GM18499 (cell line): ENCODE measurements at regions not wholly inside any gene's neighbourhood (a gene's known extent, or its start where the extent isn't known, plus 50 kb on each side); places are given as distances from the start of the nearest gene placed in this dataset.

Experiments
- ATAC-seq: cut with Tn5 transposase; IDR thresholded peaks from one replicate; pipeline ENCODE4 v1.9.1; 2021; ENCODE audit warnings: moderate number of reproducible peaks; ENCODE audit not compliant: insufficient read depth, unreplicated experiment

DNA sequence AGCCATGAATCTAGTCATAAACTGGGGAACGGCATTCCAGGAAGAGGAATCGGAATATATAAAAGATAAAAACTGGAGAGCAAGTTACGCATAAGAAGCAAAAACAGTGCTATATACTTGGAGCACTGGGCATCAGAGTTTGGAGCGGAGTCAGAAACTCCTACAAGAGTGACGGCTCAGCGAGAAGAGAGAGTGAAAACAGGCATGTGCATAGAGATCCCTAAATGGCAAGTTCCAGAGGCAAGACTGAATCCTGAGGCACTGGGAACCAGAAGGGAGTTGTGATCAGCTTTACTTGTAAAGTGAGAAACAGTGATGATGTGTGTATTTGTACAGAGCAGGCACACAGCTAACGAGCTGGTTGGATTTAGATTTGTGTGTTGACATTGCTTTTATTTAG is 514.4 kb upstream of the TNC start:
- no peak for ATAC-seq

DNA sequence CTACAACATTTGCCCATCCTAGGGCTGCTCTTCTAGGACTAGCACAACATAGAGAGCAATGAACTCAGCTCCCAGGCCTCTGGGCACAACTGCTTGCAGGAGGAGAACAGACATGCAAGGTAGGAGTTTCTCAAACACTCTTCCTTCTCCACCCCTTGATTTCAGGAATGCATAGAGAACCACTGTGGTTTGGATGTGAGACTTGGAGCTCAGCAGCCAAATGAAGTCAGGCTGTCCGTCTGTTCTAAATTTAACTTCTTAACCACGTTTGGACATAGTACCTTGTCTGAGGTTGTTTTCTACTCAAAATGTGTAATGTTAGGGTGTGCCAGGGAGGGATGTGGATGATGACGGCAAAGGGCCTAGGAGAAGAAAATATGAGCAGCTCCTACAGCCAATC is 515.1 kb upstream of the TNC start:
- no peak for ATAC-seq

DNA sequence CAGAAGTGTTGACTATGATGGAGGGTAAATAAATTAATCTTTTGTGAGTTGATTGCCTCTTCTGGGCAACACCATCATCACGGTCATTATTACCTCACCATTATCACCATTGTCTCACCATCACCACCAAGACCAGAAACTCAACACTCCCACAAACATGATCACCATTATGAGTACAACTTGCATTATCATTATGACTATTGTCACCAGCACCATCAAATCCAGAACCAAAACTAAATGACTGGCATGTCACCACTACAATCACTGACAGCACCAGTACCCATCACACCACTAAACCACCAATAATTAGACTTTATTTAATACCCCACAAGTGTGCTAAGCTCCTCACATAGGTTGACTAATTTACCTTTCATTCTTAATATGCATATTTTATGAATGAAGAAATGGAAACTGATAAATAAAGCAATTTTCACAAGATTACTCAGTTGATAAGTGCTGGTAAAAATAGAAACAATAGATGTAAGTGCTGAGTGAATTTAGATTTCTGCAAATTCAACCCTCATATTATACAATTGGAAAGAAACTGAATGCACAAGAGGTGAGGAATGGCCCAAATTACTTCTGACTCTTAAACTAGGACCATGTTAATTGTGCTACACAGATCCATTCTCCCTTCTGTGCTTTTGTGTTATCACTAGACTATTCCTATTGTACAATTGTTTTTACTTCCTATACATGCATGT is 517.8 kb upstream of the PAPPA start:
- ATAC-seq = no peak

DNA sequence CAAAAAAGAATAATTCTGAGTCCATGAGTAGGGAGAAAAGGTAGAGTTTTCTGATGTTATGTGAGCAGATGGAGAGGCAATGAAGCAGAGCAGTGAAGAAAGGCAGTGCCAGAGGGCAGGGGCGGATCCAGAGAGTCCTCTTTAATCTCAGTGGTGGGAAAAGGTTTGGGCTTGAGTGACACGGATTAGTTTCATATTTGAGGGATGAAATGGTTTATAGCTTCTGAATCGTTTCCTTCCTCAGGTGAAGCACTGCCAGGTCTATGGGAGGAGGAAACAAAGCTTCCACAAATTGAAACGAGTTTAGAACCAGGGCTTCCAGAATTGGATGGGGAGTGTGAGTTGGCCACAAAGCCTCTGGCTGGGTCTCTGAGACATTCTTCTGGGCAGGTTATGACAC is 517.0 kb upstream of the PAPPA start:
- ATAC-seq = no peak

DNA sequence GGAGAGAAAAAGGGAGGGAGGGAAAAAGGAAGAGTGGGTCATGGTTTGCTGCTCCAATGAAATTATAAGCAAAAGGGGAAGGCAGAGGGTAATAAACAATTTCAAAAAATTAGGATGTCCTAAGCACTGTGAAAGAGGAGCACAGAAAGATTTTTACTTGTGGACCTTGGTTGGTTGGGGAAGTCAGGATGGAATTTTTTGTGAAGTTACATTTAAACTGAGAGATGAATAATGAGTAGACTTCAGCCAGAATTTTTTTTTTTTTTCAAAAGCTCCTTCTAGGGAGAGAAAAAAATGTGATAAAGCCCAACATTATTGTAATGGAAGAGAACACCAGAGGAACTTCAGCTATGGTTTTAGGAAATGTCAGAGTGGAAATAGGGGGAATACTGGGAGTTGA is 515.9 kb upstream of the PAPPA start:
- ATAC-seq = no peak

DNA sequence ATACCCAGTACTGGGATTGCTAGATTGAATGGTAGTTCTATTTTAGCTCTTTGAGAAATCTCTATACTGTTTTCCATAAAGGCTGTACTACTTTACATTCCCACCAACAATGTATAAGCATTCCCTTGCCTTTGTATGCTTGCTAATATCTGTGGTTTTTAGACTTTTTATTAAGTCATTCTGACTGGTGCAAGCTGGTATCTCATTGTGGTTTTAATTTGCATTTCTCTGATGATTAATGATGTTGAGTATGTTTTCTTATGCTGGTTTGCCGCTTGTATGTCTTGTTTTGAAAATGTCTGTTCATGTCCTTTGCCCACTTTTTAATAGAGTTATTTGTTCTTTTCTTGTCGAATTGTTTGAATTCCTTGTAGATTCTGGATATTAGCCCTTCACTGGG is 512.7 kb upstream of the PAPPA start:
- no peak for ATAC-seq

DNA sequence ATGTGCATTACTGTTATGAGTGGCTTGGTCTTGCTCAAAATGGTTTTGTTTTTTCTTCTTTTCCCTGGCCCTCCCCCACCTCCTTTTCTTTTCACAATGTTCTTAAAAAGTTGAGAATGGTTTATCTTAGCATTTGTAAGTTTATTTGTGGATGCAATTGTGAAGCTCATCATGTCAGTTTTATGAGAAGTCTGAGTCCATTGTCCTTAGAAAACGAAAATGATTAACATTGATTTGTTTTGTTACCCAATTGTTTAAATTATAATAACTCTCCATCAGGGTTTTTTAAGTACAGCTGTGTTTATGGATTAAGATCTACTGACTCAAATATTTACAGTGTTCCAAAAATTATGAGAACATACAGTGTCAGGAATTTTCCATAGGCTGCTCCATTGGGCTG is 511.3 kb upstream of the PAPPA start:
- no peak for ATAC-seq

DNA sequence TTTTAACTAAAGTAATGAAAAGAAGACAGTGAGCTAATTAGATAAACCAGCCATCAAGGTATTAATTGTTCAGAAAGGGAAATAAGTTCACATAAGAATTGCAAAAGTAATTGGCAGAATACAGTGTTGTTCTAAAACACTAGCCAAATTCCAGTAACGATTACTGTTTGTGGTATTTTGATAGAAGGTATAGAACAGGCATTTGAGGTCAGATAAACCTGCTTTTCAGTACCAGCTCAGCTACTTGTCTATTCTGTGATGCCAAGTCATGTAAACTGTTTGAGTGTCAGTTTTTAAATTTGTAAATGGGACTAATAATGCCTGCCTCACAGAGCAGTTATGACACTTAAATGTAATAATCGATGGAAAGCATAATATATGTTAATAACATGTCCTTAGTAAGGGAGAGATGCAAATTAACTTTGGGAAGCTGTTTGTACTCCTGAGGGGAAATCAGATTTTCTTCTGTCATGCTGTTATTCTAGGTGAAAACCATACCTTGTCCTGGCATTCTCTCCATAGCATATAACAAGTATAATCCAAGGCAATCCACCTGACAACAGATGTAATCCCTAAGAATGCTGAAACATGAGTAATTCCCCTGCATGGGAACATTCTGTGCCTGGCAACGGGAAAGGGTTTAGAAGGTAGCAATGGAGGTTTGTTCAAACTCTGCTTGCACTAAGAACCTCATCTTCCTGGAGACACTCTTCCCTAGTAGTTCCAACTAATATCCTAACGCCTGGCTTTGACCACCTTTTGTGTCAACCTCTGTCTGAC is 509.5 kb upstream of the PAPPA start:
- no peak for ATAC-seq

DNA sequence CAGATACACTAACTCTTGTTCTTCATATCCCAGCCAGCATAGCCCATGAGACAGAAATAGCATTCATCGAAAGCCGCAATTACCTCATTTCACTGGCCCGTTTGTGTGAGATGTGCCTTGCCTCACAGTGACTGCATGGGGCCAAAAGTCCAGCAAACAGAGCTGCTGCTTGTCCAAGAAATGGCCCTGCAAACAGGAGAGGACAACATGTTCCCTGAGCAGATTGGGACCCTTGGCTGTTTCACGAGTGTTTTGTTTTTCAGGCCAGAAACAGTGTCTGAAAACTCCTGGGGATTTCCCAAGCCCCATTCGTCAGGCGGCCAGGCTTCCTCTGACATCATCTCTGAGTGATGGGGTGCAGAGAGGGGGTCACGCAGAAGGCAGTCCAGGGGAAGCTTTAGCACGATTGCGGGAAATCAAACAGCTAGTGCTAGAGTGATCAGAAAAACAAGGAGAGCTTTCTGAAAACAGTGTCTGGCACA is 503.6 kb upstream of the PAPPA start:
- no peak for ATAC-seq

DNA sequence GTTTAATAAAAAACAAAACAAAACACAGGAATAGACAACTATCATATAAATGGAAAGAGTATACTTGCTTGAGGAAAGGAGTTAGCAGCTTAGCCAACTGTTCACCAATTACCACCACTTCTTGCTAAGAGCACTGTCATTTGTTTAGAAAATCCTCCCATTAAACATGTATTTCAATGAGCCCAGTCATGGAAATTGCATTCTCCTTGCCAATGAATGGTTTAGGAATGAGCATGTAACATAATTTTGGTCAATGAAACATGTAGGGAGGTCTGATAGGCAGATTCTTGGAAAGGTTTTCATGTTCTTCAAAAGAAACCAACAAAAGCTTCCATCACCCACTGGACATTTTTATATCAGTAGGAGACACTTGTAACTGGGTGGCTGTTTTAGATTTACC is 502.8 kb upstream of the PAPPA start:
- ATAC-seq = no peak

DNA sequence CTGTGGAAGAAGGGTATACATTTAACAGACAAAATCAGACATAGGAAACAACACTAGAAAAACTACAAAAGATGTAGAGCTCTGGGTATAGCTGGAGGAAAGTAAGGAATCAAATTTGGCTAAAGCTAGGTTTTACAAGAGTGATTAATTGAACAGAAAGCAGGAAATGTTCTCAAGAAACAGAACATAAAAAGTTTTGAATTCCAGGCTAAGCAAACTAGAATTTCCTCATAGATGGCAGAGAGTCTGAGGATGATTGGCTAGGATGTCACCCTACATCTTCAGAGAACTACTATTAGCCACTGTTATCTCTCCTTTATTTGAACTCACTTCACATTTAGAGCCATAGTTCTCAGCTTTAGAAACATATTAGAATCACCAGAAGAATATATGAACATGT is 502.1 kb upstream of the PAPPA start:
- no peak for ATAC-seq

DNA sequence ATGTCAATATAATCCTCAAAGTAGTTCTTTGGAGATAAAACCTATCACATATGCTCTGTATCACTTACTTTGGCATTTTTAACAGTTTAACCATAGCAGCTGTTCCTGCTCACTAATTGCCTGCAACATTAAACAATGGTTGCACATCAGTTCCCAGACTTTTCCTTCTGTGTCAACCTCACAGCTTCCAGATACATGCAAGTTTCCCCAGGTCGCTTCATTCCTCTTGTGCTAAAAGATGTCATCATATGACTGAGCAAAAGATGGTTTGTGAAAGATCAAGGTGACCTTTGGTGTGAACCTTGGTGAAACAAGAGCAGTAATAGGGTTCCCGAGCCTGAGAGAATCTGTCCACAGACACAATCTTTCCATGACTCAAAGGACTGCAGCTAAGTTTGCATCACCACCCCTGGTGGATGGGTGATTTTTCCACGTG is 500.4 kb upstream of the PAPPA start:
- ATAC-seq = no peak

DNA sequence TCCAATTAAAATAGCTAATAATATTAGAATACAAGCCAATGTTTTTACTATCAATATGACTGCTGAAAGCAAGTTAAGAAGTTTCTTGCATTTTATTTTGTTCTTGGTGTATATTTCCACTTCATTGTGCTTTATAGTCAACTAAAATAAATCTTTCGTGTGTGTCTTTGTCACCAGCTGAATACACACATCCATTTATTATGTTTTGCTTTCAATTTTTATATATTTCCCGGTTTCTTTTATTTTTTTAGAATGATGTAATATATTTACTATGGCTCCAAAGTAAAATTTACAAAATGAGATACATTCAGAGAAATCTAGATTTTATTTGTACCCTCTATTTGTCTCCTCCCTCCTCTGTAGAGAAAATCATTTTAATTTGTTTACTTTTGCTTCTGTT is 495.9 kb upstream of the PAPPA start:
- no peak for ATAC-seq

DNA sequence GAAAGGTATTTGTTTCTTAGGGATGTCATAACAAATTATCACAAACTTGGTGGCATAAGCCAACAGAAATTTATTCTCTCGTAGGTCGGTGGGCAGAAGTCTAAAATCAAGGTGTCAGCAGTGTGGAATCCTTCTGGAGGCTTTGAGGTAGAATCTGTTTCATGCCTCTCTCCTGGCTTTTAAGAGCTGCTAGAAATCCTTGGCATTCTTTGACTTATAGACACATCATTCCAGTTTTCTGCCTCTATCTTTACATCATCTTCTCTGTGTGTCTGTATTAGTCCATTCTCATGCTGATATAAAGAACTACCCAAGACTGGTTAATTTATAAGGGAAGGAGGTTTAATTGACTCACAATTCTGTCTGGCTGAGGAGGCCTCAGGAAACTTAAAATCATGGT is 488.1 kb upstream of the PAPPA start:
- no peak for ATAC-seq

DNA sequence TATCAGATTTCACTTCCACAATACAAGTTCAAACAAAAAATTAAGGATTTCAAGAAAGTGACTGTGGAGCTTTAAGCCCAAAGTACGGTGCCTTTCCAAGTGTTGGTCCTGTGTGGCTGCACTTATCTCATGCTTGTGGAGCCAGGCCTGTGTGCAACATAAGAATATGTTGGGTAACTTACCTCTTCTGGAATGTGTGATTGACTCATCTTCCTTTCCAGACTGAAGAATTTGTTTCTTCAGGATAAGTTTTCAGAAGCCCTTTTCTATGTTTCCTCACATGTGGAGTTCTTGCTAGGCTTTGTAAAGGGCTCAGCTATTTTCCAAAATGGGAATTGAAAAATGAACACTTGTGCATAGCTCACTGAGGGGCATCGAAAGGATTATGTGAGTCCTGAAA is 485.1 kb upstream of the PAPPA start:
- ATAC-seq = no peak

DNA sequence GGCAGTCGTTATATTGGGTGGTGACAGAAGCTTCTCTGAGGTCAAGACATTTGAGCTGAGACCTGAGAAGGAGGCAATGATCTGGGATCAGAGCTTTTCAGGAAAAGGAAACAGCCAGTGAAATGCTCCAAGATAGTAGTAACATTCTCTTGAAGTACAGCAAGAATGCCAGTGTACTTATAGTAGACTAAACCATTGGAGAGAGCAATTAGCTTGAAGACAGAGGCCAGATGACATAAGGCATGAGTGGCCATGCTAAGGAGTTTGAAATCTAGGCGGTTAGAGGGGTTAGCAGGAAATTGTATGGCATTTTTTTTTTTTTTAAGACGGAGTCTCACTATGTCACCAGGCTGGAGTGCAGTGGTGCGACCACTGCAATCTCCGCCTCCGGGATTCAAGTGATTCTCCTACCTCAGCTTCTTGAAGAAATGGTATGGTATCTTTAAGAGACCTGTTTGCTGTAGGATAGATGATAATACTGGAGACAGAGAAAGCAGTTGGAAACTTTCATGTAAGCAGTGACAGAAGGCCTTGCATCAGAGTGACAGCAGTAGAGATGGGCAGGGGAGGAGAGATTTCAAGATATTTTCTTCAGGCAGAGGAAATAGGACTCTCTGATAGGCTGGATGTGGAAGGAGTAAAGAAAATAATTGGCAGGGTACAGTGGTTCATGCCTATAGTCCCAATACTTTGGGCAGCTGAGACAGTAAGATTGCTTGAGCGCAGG is 482.2 kb upstream of the PAPPA start:
- no peak for ATAC-seq

DNA sequence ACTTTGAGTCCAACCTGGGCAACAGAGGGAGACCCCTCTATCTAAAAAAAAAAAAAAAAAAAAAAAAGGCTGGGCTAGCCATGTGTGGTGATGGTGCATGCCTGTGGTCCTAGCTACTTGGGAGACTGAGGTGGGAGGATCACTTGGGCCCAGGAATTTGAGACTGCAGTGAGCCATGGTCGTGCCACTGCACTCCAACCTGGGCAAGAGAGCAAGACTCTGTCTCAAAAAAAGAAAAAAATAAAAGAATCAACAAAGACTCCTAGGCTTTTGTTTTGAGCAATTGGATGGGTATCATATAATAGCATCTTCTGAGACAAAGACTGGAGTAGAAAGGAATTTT is 481.7 kb upstream of the PAPPA start:
- ATAC-seq = no peak

DNA sequence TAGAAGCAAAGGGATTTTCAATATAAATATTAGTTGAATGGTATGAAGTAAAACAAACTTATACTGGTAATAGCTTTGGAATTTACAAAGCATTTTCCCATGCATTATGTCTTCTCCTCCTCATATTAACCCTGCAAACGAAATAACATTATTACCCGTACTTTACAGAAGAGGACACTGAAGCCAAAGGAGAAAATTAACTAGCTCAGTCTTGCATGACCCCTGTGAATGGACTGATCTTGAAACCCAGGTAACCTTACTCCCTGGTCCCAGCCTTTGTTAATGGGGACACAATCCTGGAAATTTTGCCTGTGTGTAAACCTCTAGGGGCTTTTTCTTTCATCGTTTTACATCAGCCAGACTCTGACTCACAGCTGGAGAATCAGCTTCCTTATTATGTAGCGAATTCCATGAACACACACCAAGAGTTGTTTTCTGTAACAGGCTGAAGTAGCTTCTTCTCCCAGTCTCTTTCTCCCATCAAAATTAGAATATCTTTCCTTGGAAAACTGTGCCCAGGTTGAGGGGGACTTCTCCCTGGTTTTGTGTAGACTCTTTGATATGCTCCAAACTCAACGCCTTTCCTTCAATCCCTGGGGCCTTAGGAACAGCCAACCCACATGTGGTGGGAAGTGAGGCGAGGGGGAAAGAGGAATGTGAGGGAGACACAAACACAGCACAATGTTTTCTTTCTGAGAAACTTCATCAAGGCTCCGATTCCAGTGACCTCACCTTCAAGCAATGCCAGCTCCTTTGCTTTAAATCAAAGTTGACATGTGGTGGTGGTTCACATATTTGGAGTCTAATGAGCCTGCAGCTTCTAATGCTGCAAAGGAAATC is 480.9 kb upstream of the PAPPA start:
- no peak for ATAC-seq

DNA sequence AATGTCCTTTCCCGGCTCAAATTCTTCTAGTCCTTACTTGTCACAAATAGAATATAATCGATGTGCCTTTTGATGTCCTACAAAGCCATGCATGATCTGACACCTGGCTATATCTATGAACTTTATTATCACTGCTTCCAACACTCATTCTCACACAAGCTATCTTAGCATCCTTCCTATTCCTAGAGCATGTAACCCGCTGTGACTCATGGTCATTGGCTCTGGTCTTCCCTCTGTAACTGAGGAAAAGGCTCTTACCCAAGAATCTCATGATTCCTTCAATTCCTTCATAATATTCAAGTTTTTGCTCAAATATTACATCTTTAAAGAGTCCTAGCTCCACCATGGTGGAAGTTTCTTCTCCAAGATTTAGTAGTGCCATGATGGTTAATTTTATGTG is 480.0 kb upstream of the PAPPA start:
- no peak for ATAC-seq

DNA sequence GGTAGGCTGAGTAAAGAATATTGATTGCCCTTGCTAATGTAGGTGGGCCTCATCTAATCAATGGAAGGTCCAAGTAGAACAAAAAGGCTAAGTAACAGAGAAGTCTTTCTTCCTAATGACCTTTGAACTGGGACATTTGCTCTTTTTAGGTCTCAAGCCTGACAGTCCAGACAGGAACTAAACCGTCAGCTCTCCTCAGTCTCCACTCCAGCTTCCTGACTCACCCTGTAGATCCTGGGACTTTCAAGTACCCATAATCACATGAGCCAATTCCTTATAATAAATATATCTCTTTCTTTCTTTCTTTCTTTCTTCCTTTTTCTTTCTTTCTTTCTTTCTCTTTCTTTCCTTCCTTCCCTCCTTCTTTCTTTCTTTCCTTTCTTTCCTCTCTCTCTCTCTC is 479.5 kb upstream of the PAPPA start:
- no peak for ATAC-seq

DNA sequence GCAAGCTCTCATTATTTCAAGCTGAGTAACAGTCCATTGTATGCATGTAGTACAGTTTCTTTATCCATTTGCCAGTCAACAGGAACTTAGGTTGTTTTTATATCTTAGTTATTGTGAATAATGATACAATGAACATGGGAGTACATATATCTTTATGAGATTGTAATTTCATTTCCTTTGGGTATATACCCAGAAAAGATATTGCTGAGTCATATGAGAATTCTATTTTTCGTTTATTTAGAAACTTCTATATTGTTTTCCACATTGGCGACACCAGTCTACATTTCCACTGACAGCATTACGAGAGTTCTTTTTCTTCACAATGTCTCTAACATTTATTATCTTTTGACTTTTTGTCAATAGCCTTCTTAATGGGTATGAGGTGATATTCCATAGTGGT is 477.8 kb upstream of the PAPPA start:
- ATAC-seq = no peak
